ENCODE measurements at regions not wholly inside any gene's neighbourhood (a gene's known extent, or its start where the extent isn't known, plus 50 kb on each side); places are given as distances from the start of the nearest gene placed in this dataset.

- ChIA-PET CTCF (interaction anchor here (1.5 kb wide), 1 partner anchor 8 kb away, joined by 5 read pairs; no protein-coding TSS in a partner anchor), POLR2A (no interaction called here)
- no peak overlapping the region for H3K27ac ChIP-seq (ENCODE audit: low read depth in 2 of 2, low read length in 1 of 2)
- H3K79me2 ChIP-seq (ENCODE audit: insufficient read depth), result no peaks in the 10 kb centered on the region
- H3K4me3 ChIP-seq (ENCODE audit: low read depth in 2 of 2, low read length in 1 of 2), result no peak overlapping the region
- TF ChIP-seq RAD21 (IDR thresholded peaks at IDR 0.05; ENCODE audit: low read length), result no peak
- no peak for TF ChIP-seq MXI1 (IDR thresholded peaks at IDR 0.05; ENCODE audit: low read depth, low read length)
- TF ChIP-seq JUND (IDR thresholded peaks at IDR 0.05), result no peak
- TF ChIP-seq ELF1 (IDR thresholded peaks at IDR 0.05), result no peak
- no peak for TF ChIP-seq PBX3 (IDR thresholded peaks at IDR 0.05)
- no peak for TF ChIP-seq NRF1 (IDR thresholded peaks at IDR 0.05; ENCODE audit: low read depth, low read length)
- no peaks in the 10 kb centered on the region for H3K9me2 ChIP-seq
- no peak overlapping the region for H3K4me2 ChIP-seq
- no peaks in the 10 kb centered on the region for H3K9me3 ChIP-seq
- H3K4me1 ChIP-seq (ENCODE audit: control insufficient read depth in 1 of 2, insufficient read depth in 2 of 2, low read depth in 1 of 2, low read length in 1 of 2), result no peaks in the 10 kb centered on the region; a peak in 1 of 4 replicates
- no peaks in the 10 kb centered on the region for H3K36me3 ChIP-seq (replicated peaks in 1 of 2; ENCODE audit: control insufficient read depth in 1 of 2, insufficient read depth in 2 of 2, low read length in 1 of 2)
- no peaks in the 10 kb centered on the region for H3F3A ChIP-seq (replicated peaks; ENCODE audit: insufficient read depth)
- H4K20me1 ChIP-seq (ENCODE audit: insufficient read depth), result no peaks in the 10 kb centered on the region
- H2AFZ ChIP-seq (ENCODE audit: low read depth), result 0 out of 2 replicates have a peak overlapping the region, but pooled peaks have one; percentile 22
- no peaks in the 10 kb centered on the region for H3K27me3 ChIP-seq (ENCODE audit: insufficient read depth)
- no peak for DNase-seq
- WGBS (ENCODE audit: low lambda C conversion rate), result 9% methylated on average over 3 of the region's 3 CpGs
- H3K9ac ChIP-seq, result no peak overlapping the region
These were observed 166.4 kb downstream of the FGF9 start for GRCh38 chr13:21837288-21837687.

GRCh38 chr13:21837841-21838551, 167.1 kb downstream of the FGF9 start:
- H3F3A ChIP-seq (replicated peaks; ENCODE audit: insufficient read depth), result no peaks in the 10 kb centered on the region
- no peaks in the 10 kb centered on the region for H3K27me3 ChIP-seq (ENCODE audit: insufficient read depth)
- POLR2A ChIA-PET, result no interaction called here
- no peaks in the 10 kb centered on the region for H4K20me1 ChIP-seq (ENCODE audit: insufficient read depth)
- CTCF ChIA-PET, result interaction anchor here (1.5 kb wide), 1 partner anchor 9 kb away, joined by 5 read pairs; no protein-coding TSS in a partner anchor
- WGBS (ENCODE audit: low lambda C conversion rate), result 7% methylated on average over 11 of the region's 11 CpGs
- no peaks in the 10 kb centered on the region; a peak in 1 of 4 replicates for H3K4me1 ChIP-seq (ENCODE audit: control insufficient read depth in 1 of 2, insufficient read depth in 2 of 2, low read depth in 1 of 2, low read length in 1 of 2)
- no peak overlapping the region for H3K4me3 ChIP-seq (ENCODE audit: low read depth in 2 of 2, low read length in 1 of 2)
- H3K79me2 ChIP-seq (ENCODE audit: insufficient read depth), result no peaks in the 10 kb centered on the region
- no peak overlapping the region for H3K27ac ChIP-seq (ENCODE audit: low read depth in 2 of 2, low read length in 1 of 2)
- no peak for TF ChIP-seq SMC3 (IDR thresholded peaks at IDR 0.05; ENCODE audit: low read depth, low read length)
- TF ChIP-seq TEAD4 (IDR thresholded peaks at IDR 0.05; ENCODE audit: borderline replicate concordance, insufficient read depth), result no peak
- no peak for TF ChIP-seq TCF12 (IDR thresholded peaks at IDR 0.05)
- TF ChIP-seq FOXM1 (IDR thresholded peaks at IDR 0.05; ENCODE audit: low read depth), result no peak
- TF ChIP-seq NRF1 (IDR thresholded peaks at IDR 0.05; ENCODE audit: low read depth, low read length), result no peak
- TF ChIP-seq REST (IDR thresholded peaks at IDR 0.05; ENCODE audit: low read depth, low read length), result no peak
- TF ChIP-seq JUND (IDR thresholded peaks at IDR 0.05), result no peak
- no peak for TF ChIP-seq GABPA (IDR thresholded peaks at IDR 0.05; ENCODE audit: low read depth)
- TF ChIP-seq POLR2AphosphoS5 (IDR thresholded peaks at IDR 0.05; ENCODE audit: low read depth, low read length), result no peak
- no peak for TF ChIP-seq ZBTB33 (IDR thresholded peaks at IDR 0.05; ENCODE audit: borderline replicate concordance, low read depth)
- no peak for TF ChIP-seq RCOR1 (IDR thresholded peaks at IDR 0.05; ENCODE audit: low read length)
- no peak for TF ChIP-seq TAF1 (IDR thresholded peaks at IDR 0.05; ENCODE audit: borderline replicate concordance, low read depth, low read length)
- no peak for TF ChIP-seq EP300 (IDR thresholded peaks at IDR 0.05; ENCODE audit: borderline replicate concordance in 1 of 2, low read depth in 1 of 2, low read length in 1 of 2)
- no peak for TF ChIP-seq CHD2 (IDR thresholded peaks at IDR 0.05; ENCODE audit: low read length, partially characterized antibody)
- no peak for TF ChIP-seq PBX3 (IDR thresholded peaks at IDR 0.05)
- TF ChIP-seq GATA2 (CRISPR knock-in tag; IDR thresholded peaks at IDR 0.05), result no peak
- no peak for DNase-seq
- H3K9me2 ChIP-seq, result no peaks in the 10 kb centered on the region
- H3K36me3 ChIP-seq (replicated peaks in 1 of 2; ENCODE audit: control insufficient read depth in 1 of 2, insufficient read depth in 2 of 2, low read length in 1 of 2), result no peaks in the 10 kb centered on the region
- H2AFZ ChIP-seq (ENCODE audit: low read depth), result 0 out of 2 replicates have a peak overlapping the region, but pooled peaks have one; percentile 22
- H3K9me3 ChIP-seq, result no peaks in the 10 kb centered on the region
- peak overlapping the region; percentile 24; the same call in 1 of the 2 replicates for H3K4me2 ChIP-seq
- no peak overlapping the region for H3K9ac ChIP-seq

Data from SK-N-SH (cell line).